A673 (cell line): ENCODE measurements at regions not wholly inside any gene's neighbourhood (a gene's known extent, or its start where the extent isn't known, plus 50 kb on each side); places are given as distances from the start of the nearest gene placed in this dataset.

Experiments used
- BruUV-seq: library from RNA; stranded (reverse); fragments of 400-500 nt; replicated peaks from 2 replicates; lab custom pipeline; 2021; lab: Mats Ljungman, UMichigan
- CTCF ChIA-PET: fragments of 300-600 bp; sonication (Branson Sonifier 250); formaldehyde crosslinking; loops from one replicate; lab custom pipeline; 2022; ENCODE audit warnings: antibody characterized with exemption; lab: Charles Lee
- POLR2A ChIA-PET: fragments of 300-600 bp; sonication (Branson Sonifier 250); formaldehyde crosslinking; loops from one replicate; lab custom pipeline; 2022; ENCODE audit warnings: antibody characterized with exemption; ENCODE audit not compliant: low non-redundant PET; lab: Charles Lee
- DNase-seq: peaks from one replicate; pipeline ENCODE4 v3.0.0-alpha.2; 2015; ENCODE audit warnings: low spot score
- H3K27ac ChIP-seq: fragments of 200-600 bp; sonication (generic); 2 replicates; pipeline ENCODE4 v1.5.1; 2016; ENCODE audit warnings: mixed run types, low read depth, mild to moderate bottlenecking, mixed read lengths, antibody characterized with exemption, low read length; ENCODE audit not compliant: poor library complexity, severe bottlenecking
- H3K27me3 ChIP-seq: fragments of 200-600 bp; sonication (generic); replicated peaks from 2 replicates; pipeline ENCODE4 v1.6.1; 2017; ENCODE audit warnings: mixed run types, low read depth, mild to moderate bottlenecking, mixed read lengths, antibody characterized with exemption, low read length; ENCODE audit not compliant: insufficient read depth, poor library complexity
- H3K36me3 ChIP-seq: fragments of 200-600 bp; sonication (generic); 2 replicates; pipeline ENCODE4 v1.6.1; 2016; ENCODE audit warnings: mixed run types, mild to moderate bottlenecking, mixed read lengths, antibody characterized with exemption, low read length; ENCODE audit not compliant: insufficient read depth, poor library complexity, severe bottlenecking
- H3K4me1 ChIP-seq: fragments of 200-600 bp; sonication (generic); 2 replicates; pipeline ENCODE4 v1.6.1; 2017; ENCODE audit warnings: mixed run types, mild to moderate bottlenecking, mixed read lengths, antibody characterized with exemption, low read length; ENCODE audit not compliant: insufficient read depth, poor library complexity, severe bottlenecking
- H3K4me3 ChIP-seq: fragments of 200-600 bp; sonication (generic); 2 replicates; pipeline ENCODE4 v1.5.1; 2016; ENCODE audit warnings: low read depth, mixed run types, mild to moderate bottlenecking, mixed read lengths, low read length; ENCODE audit not compliant: poor library complexity, severe bottlenecking
- H3K9me3 ChIP-seq: fragments of 200-600 bp; sonication (generic); 2 replicates; pipeline ENCODE4 v1.6.1; 2016; ENCODE audit warnings: mixed run types, low read depth, mild to moderate bottlenecking, mixed read lengths, antibody characterized with exemption, low read length; ENCODE audit not compliant: poor library complexity, severe bottlenecking
- EZH2 ChIP-seq: fragments of 200-600 bp; sonication (generic); IDR thresholded peaks from 2 replicates; pipeline ENCODE4 v1.6.1; 2017; ENCODE audit warnings: borderline replicate concordance, low read depth, mild to moderate bottlenecking, mixed read lengths, antibody characterized with exemption, low read length; ENCODE audit not compliant: poor library complexity, severe bottlenecking
- intact Hi-C: fragments of 100-400 bp; cut with micrococcal nuclease; formaldehyde crosslinking; loops from one replicate; pipeline ENCODE4 v1.10.0; 2022; ENCODE audit not compliant: unreplicated experiment
- TF ChIP-seq, protein P1 (sequence below): fragments of 300-800, 200-600 bp; sonication (generic); conservative IDR thresholded peaks from 2 replicates; pipeline ENCODE4 v1.5.1; 2017; ENCODE audit warnings: low read depth, mild to moderate bottlenecking, antibody characterized with exemption, low read length, moderate library complexity, mixed read lengths

DNA sequence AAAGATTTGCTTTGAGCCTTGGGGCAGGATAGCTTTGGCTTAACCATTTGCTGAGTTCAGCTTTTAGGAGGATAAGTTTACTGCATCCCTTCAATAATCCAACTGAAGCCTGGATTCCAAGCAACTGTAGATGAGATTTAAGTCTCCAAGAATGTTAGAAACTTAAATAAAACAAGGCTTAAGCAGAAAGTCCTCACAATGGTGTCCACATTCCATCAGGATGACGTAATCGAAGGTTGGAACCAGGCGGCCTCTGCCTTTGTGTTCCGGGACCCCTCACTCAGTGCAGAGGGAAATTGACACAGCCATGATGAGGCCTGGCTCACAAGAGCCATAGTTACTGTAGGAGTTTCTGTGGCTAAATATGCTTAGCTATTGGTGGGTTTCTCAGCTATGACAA is 260.4 kb downstream of the LPIN1 start:
- Histone ChIP-seq H3K4me3 (no peak overlapping the region), H3K36me3 (no peaks in the 10 kb centered on the region), H3K4me1 (peaks cover 20% of the 10 kb centered on the region), H3K27ac (no peak overlapping the region), H3K9me3 (no peaks in the 10 kb centered on the region), H3K27me3 (no peaks in the 10 kb centered on the region)
- ChIA-PET CTCF (no interaction called here), POLR2A (no interaction called here)
- DNase-seq = peak; percentile 69
- intact Hi-C loops = no loop called here
- BruUV-seq = no TSS peak
- TF ChIP-seq EZH2 = no peak
- TF ChIP-seq, protein P1, sequence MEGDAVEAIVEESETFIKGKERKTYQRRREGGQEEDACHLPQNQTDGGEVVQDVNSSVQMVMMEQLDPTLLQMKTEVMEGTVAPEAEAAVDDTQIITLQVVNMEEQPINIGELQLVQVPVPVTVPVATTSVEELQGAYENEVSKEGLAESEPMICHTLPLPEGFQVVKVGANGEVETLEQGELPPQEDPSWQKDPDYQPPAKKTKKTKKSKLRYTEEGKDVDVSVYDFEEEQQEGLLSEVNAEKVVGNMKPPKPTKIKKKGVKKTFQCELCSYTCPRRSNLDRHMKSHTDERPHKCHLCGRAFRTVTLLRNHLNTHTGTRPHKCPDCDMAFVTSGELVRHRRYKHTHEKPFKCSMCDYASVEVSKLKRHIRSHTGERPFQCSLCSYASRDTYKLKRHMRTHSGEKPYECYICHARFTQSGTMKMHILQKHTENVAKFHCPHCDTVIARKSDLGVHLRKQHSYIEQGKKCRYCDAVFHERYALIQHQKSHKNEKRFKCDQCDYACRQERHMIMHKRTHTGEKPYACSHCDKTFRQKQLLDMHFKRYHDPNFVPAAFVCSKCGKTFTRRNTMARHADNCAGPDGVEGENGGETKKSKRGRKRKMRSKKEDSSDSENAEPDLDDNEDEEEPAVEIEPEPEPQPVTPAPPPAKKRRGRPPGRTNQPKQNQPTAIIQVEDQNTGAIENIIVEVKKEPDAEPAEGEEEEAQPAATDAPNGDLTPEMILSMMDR = no peak

DNA sequence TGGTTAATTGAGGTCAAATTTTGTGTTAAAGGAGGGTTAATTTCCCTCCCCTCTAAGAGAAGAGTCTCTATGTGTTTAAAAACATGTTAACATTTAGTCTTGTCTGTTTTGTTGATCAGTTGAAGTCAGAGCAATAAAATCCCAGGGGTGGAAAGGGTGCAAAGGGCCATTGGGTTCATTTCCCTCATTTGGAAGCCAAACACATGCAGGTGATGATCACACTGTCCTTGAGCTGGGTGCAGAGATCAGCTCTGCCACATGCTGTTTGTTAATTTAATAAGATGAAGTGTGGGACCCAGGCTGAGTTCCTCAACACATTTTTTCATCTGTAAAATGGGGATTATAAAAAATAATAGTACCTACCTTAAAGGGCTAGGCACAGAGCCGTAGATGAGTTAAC is 260.9 kb downstream of the LPIN1 start:
- Histone ChIP-seq H3K36me3 (no peaks in the 10 kb centered on the region), H3K9me3 (no peaks in the 10 kb centered on the region), H3K4me1 (peaks cover 20% of the 10 kb centered on the region), H3K27me3 (no peaks in the 10 kb centered on the region), H3K27ac (no peak overlapping the region), H3K4me3 (no peak overlapping the region)
- ChIA-PET POLR2A (no interaction called here), CTCF (no interaction called here)
- BruUV-seq = no TSS peak
- intact Hi-C loops = no loop called here
- DNase-seq = no peak
- TF ChIP-seq, protein P1 = no peak
- TF ChIP-seq EZH2 = no peak

DNA sequence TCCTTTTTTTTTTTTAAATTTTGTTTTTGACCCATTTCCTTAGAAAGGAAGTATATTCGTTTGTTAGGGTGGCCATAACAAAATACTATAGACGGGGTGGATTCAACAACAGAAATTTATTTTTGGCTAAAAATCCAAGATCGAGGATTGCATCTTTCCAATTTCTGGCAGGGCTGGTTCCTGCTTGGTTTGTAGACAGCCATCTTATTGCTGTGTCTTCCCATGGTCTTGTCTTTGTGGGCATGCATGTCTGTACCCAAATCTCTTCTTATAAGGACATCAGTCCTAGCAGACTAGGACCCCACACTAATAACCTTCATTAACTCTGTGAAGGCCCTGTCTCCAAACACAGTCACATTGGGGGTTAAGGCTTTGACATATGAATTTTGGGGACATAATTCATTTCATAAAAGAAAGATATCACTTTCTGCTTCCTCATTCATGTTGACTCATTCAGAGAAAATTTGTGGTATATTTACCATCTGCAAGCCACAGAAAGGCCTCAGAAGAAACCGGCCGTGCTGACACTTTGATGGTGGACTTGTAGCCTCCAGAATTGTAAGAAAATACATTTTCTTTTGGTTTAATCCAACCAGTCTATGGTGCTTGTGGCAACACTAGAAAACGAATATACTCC is 262.1 kb downstream of the LPIN1 start:
- ChIA-PET POLR2A (no interaction called here), CTCF (no interaction called here)
- Histone ChIP-seq H3K27me3 (no peaks in the 10 kb centered on the region), H3K4me3 (no peak overlapping the region), H3K9me3 (no peaks in the 10 kb centered on the region), H3K27ac (no peak overlapping the region), H3K36me3 (no peaks in the 10 kb centered on the region), H3K4me1 (peaks cover 20% of the 10 kb centered on the region)
- intact Hi-C loops = no loop called here
- no TSS peak for BruUV-seq
- TF ChIP-seq, protein P1 = no peak
- TF ChIP-seq EZH2 = no peak
- DNase-seq = no peak
